GM18868 (cell line): ENCODE measurements at regions not wholly inside any gene's neighbourhood (a gene's known extent, or its start where the extent isn't known, plus 50 kb on each side); places are given as distances from the start of the nearest gene placed in this dataset.

Experiments used
- ATAC-seq: cut with Tn5 transposase; IDR thresholded peaks from one replicate; pipeline ENCODE4 v1.9.1; 2021; ENCODE audit warnings: mild to moderate bottlenecking, moderate library complexity; ENCODE audit not compliant: unreplicated experiment

GRCh38 chr4:143273160-143273917 lies 63.3 kb upstream of the GAB1 start:
- ATAC-seq, result no peak

- ATAC-seq, result no peak
These were observed 55.8 kb upstream of the GAB1 start for GRCh38 chr4:143280861-143281260.

DNA sequence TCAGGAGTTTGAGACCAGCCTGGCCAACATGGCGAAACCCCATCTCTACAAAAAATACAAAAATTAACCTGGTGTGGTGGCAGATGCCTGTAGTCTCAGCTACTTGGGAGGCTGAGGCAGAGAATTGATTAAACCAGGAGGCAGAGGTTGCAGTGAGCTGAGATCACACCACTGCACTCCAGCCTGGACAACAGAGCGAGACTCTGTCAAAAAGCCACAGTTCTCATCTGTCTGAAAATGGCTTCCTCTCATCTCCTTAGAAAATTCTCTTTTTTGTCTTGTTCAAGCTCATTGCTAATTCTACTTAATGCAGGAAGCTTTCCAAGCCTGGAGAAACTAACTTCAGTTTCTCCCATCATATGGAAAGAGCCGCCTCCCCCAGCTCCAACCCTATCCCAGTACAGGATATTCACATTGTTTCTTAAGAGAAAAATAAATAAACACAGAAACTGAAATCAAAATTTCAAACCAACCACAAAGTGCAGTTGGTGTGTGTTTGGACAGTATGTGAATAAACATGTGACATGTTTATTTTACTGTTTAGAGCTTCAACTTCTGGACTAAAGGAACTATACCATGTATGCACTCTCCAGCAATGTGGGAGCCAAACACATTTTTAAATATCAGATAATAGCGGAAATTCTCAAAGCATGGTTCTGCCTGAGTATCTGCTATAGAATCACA lies 55.0 kb upstream of the GAB1 start:
- ATAC-seq, result peak; percentile 66

- ATAC-seq, result no peak
These were observed 54.4 kb upstream of the GAB1 start for GRCh38 chr4:143282211-143282707.

DNA sequence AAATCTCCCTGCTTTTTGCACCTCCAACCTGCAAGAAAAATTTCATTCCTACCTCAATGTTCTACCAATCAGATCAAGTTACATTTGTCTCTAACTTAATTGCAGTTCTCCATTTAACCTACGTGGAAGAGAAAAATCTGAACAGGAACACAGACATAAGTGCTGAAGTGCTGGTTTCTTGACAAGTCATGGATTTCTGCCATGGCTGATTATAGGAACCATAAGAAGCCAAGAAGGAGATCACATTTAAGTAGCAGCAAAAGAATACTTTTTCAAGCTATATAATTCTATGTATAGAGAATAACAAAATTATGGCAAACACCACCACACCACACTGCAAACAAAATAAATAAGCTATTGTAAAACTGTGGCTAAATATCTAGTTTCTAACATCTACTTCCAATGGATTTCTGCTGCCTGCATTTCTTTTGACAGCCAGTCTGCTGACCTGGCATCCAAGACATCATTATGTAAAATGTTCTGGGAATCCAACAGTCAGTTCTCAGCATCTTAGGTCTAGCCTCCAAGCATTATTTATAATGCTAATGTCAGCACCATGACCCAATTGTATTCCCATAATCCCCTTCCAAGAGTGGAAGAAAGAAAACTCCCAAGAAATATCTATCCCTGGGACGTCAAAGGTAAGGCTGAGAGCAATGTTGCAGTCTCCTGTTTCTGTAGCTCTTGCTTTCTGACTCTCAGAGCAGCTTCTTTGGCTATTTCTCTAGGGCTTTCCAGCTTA lies 50.8 kb upstream of the GAB1 start:
- no peak for ATAC-seq

GRCh38 chr4:143286701-143287571 lies 49.7 kb upstream of the GAB1 start:
- no peak for ATAC-seq
